GM21723 (cell line): ENCODE measurements at regions not wholly inside any gene's neighbourhood (a gene's known extent, or its start where the extent isn't known, plus 50 kb on each side); places are given as distances from the start of the nearest gene placed in this dataset.
A peak's percentile ranks its signal among the peaks of the same experiment; 100 is the strongest.
"Not testable (repeated sequence)": the region's sequence is repeated elsewhere in the genome, so short reads cannot be mapped to it uniquely, and the experiment has no call there.

ENCODE experiments used
- ATAC-seq: cut with Tn5 transposase; IDR thresholded peaks from one replicate; pipeline ENCODE4 v1.9.1; 2021; ENCODE audit warnings: mild to moderate bottlenecking, moderate library complexity; ENCODE audit not compliant: unreplicated experiment

DNA sequence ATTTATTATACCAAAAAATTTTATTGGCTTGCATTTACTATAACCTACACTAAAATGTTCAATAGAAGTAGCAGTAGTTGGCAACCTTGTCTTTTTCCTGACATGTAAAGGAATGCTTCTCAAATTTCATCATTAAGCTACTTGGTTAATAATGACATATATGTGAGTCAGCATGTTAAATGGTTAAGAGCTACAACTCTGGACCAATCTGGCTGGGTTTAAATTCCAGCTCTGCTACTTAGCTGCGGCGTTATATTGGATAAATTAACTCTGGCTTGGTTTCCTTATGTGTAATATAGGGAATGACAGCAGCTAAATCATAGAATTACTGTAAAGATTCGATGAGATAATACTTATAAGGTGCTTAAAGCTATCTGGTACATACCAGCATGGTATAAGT lies 53.7 kb upstream of the OTOGL start:
- ATAC-seq: no peak

- ATAC-seq: no peak
Observed at GRCh38 chr12:80044694-80045046, 54.7 kb upstream of the OTOGL start.

GRCh38 chr12:80041692-80042091 lies 57.6 kb upstream of the OTOGL start:
- no peak for ATAC-seq

DNA sequence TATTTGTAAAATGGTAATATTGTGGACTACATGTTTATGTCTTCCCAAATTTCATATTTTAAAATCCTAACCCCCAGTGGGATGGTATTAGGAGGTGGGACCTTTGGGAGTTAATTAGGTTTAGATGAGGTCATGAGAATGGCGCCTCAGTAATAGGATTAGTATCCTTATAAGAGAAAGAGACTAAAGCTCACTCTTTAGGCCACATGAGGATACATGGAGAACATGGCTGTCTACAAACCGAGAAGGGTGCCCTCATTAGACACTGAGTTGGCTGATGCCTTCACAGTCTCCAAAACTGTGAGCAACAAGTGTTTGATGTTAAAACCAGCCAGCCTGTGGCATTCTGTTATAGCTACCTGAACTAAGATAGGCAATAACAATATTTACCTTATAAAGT lies 58.3 kb upstream of the OTOGL start:
- ATAC-seq: no peak

GRCh38 chr12:80040075-80040738 lies 59.1 kb upstream of the OTOGL start:
- ATAC-seq: no peak

GRCh38 chr12:80038062-80038560 lies 61.2 kb upstream of the OTOGL start:
- ATAC-seq: no peak

DNA sequence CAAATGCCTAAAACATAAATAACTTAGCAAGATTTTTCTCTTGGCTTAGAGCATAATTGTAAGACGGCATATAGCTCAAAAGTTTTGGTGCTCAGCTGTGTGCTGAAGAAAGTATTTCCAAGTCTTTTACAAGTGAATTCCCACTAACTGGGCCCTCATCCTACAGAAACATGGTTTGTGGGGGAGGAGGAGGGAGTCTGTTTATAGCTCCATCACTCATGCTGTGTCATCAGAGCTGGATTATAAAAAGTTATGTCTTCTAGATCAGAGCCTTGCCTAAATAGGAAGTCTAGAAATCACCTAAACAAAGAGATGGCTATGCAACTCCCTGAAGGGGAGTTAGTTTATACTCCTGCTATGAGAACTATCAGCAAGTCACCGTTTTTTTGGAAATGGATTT lies 65.9 kb upstream of the OTOGL start:
- no peak for ATAC-seq

DNA sequence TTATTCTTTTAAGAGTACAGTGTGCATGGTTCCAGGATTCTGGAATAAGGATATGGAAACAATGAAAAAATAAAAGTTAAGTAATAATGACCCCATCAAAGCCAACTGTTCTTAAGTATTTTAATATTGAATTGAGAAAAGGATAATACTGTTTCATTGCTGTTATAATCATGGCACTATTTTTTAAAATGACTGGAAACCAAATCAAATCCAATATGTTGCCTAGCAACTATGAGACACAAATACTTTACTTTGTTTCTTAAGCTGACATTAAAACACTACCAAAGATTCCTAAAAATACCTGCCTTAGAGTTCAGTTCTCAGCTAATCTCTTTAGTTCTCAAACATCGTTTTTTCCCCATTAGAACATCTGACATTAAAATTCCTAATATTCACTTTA lies 66.4 kb upstream of the OTOGL start:
- ATAC-seq: no peak

GRCh38 chr12:80031229-80031628 lies 68.1 kb upstream of the OTOGL start:
- ATAC-seq: no peak

DNA sequence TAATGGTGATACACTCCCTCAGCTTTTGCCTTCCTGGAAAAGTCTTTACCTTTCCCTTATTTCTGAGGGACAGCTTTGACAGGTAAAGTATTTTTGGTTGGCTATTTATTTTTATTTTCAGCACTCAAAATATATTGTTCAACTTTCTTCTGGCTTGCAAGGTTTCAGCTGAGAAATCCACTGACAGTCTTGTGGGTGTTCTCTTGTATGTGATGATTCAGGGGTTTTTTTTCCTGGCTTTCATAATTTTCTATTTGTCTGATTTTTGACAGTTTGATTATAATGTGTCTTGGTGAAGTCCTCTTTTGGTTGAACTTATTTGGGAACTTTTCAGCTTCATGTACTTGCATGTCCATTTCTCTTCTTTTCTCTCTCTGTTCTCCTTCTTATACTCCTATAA lies 73.7 kb upstream of the OTOGL start:
- ATAC-seq: no peak

- ATAC-seq: no peak
Observed at GRCh38 chr12:80019691-80020090, 79.6 kb upstream of the OTOGL start.

DNA sequence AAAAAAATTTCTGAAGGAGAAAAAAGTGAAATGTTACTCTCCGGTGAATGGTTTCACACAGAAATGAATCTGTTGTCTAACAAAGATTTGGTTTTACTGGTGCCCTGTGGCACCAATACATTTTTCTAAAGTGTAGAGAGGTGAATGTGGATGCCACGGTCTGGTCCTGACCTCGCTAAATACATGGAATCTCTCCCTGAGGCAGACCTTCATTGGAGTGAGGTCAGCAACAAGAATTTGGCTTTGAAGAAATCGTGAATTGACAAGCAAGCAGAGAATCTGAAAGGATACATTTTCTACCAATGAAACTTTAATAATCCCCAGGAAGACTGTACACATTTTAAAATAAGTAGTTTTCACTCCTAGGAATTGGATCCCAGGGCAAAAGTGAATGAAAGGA lies 81.2 kb upstream of the OTOGL start:
- no peak for ATAC-seq

DNA sequence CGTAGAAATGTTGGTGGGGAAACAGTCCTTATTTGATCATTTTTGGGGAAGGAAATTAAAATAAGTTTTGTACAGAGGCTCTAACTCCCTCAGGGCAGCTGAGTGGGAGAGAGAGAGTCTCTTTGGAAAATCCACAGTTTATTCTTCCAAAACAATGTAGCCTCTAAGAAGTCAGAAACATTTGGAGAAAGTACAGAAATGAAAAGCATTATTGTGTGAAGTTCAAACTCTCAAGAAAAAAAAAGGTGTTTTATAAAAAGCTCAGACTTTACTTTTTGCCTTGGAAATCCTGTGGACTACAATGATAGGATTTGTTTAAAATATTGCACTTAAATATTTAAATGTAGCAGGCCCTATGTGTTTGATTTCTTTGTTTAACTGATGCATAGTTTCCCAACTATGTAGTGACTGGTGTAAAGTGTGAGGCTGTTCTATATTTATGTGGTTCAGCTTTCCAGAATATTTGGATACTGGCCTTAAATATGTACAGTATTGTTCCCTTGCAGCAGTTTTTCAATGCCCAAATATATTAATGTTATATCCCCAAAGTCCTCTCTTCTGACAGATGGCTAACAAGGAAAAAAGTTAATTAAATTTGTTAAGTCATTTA lies 82.0 kb upstream of the OTOGL start:
- no peak for ATAC-seq

DNA sequence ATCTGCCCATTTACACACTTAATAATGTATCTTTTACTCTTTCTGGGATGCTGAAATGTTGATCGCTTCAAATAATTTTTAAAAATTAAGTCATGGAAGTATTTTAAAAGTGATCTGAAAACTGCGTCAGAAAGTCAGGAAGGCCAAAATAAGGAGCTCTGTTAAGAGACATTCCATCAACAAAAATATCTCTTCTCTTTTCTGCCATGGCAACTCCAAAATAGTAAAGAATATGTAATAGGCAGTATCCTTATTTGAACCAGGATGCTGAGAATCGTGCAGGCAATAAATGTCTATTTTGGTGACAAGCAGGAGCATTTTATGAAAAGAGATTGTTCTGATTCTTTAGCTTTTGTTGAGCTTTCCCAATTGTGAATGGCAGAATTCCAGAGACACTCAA lies 81.8 kb upstream of the PPP1R12A start:
- ATAC-seq: no peak

DNA sequence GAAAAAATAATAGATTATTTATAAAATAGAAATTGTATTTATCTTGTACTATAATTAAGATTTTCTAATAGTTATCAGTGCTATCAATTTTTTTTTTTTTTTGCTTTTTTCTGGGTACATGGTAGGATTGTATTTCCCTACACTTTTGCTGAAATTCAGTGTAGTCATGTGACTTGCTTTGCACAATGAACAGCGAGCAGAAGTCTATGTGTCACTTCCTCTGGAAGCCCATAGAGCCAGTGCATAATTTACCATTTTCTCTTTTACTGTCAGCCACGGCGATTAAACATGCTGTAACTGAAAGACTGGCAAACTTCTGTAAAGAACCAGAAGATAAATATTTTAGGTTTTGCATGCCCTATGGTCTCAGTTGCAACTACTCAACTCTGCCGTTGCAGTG lies 80.8 kb upstream of the PPP1R12A start:
- ATAC-seq: no peak

DNA sequence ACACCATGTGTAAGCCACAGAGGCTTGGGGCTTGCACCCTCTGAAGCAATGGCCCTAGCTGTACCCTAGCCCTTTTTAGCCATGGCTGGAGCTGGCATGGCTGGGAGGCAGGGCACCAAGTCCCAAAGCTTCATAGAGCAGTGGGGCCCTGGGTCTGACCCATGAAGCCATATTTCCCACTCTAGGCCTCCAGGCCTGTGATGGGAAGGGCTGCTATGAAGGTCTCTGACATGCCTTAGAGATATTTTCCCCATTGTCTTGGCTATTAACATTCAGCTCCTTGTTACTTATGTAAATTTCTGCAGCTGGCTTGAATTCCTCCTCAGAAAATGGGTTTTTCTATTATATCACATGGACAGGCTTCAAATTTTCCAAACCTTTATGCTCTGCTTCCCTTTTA lies 68.8 kb upstream of the PPP1R12A start:
- ATAC-seq: not testable (repeated sequence)

DNA sequence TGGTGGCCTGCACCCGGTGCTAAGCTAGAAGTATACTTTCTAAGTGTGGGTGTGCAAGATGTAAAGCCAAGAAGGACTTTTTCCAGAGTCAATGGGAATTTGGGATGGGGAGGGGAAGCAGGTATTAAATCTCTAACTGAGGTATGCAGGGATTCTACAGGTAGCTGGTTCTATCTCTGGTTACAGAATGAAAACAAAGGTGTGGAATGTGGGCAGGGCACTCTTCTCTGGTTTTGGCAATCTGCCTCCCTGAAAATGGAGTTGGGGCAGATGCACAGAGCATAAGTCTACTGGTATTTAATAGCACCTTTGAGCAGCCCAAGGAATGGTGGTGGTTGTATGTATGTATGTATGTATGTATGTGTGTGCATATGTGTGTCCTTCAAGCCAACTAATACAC lies 66.7 kb upstream of the PPP1R12A start:
- no peak for ATAC-seq

- ATAC-seq: no peak
Observed at GRCh38 chr12:80000831-80001230, 65.9 kb upstream of the PPP1R12A start.

GRCh38 chr12:79998554-79998953 lies 63.7 kb upstream of the PPP1R12A start:
- ATAC-seq: no peak

- ATAC-seq: peak; percentile 99
Observed at GRCh38 chr12:79997096-79997791, 62.3 kb upstream of the PPP1R12A start.

DNA sequence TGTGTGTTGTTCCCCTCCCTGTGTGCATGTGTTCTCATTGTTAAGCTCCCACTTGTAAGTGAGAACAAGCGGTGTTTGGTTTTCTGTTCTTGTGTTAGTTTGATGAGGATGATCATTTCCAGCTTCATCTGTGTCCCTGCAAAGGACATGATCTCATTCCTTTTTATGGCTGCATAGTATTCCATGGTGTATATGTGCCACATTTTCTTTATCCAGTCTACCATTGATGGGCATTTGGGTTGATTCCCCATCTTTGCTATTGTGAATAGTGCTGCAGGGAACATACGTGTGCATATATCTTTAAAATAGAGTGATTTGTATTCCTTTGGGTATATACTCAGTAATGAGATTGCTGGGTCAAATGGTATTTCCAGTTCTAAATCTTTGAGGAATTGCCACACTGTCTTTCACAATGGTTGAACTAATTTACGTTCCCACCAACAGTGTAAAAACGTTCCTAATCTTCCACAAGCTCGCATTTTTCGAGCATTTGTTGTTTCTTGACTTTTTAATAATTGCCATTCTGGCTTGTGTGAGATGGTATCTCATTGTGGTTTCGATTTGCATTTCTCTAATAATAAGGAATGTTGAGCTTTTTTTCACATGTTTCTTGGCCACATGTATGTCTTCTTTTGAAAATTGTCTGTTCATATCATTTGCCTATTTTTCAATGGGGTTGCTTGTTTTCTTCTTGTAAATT lies 60.6 kb upstream of the PPP1R12A start:
- not testable (repeated sequence) for ATAC-seq
